H1 (cell line): ENCODE measurements at regions not wholly inside any gene's neighbourhood (a gene's known extent, or its start where the extent isn't known, plus 50 kb on each side); places are given as distances from the start of the nearest gene placed in this dataset.

Experiments
- EZH2 ChIP-seq: fragments of 200-600 bp; sonication (generic); IDR thresholded peaks from 2 replicates; pipeline ENCODE4 v1.7.1; 2012; ENCODE audit warnings: low read depth, mild to moderate bottlenecking, moderate library complexity, low read length, inconsistent platforms; ENCODE audit not compliant: severe bottlenecking
- MAFK ChIP-seq: IDR thresholded peaks from 2 replicates; pipeline ENCODE4 v1.6.1; 2012; ENCODE audit warnings: low read depth, mild to moderate bottlenecking, improper control_type of control experiment, low read length
- NRF1 ChIP-seq: IDR thresholded peaks from 2 replicates; pipeline ENCODE4 v1.6.1; 2011; ENCODE audit warnings: mild to moderate bottlenecking, low read depth, low read length, improper control_type of control experiment
- POLR2A ChIP-seq, 2 experiments: IDR thresholded peaks; 1 replicate in 1 of 2; 2 replicates in 1 of 2; pipeline ENCODE4 v1.6.1; 2011; ENCODE audit warnings: low read depth in 2 of 2, low read length in 2 of 2, mild to moderate bottlenecking in 2 of 2; ENCODE audit errors: control extremely low read depth in 1 of 2
- POLR2AphosphoS5 ChIP-seq: IDR thresholded peaks from 2 replicates; pipeline ENCODE4 v1.6.1; 2011; ENCODE audit warnings: low read depth, low read length
- RAD21 ChIP-seq, 2 experiments: IDR thresholded peaks in 1 of 2; conservative IDR thresholded peaks in 1 of 2; 2 replicates each; pipeline ENCODE4 v1.6.1; 2011; ENCODE audit warnings: low read depth in 2 of 2, low read length in 2 of 2, improper control_type of control experiment in 1 of 2, inconsistent platforms in 1 of 2, mild to moderate bottlenecking in 1 of 2, moderate library complexity in 1 of 2
- SP1 ChIP-seq: IDR thresholded peaks from 2 replicates; pipeline ENCODE4 v1.6.1; 2011; ENCODE audit warnings: low read depth, low read length
- SRF ChIP-seq: IDR thresholded peaks from 2 replicates; pipeline ENCODE4 v1.6.1; 2011; ENCODE audit warnings: mild to moderate bottlenecking, low read depth, low read length, moderate library complexity
- SUZ12 ChIP-seq: fragments of 200-600 bp; sonication (generic); IDR thresholded peaks from 2 replicates; pipeline ENCODE4 v1.6.1; 2012; ENCODE audit warnings: mild to moderate bottlenecking, inconsistent platforms, low read length, moderate library complexity, mixed read lengths
- TF ChIP-seq, protein P1 (sequence below), 3 experiments: IDR thresholded peaks; 1 replicate in 2 of 3; 2 replicates in 1 of 3; pipeline versions ENCODE4 v1.5.1 to v1.6.1; 2011; ENCODE audit warnings: low read length in 3 of 3, mild to moderate bottlenecking in 3 of 3, inconsistent platforms in 2 of 3, low read depth in 1 of 3, moderate library complexity in 1 of 3; ENCODE audit not compliant: insufficient read depth in 1 of 3; ENCODE audit errors: control extremely low read depth in 1 of 3
- TF ChIP-seq, protein P2 (sequence below): IDR thresholded peaks from 2 replicates; pipeline ENCODE4 v1.6.1; 2012; ENCODE audit warnings: low read length, inconsistent platforms

DNA sequence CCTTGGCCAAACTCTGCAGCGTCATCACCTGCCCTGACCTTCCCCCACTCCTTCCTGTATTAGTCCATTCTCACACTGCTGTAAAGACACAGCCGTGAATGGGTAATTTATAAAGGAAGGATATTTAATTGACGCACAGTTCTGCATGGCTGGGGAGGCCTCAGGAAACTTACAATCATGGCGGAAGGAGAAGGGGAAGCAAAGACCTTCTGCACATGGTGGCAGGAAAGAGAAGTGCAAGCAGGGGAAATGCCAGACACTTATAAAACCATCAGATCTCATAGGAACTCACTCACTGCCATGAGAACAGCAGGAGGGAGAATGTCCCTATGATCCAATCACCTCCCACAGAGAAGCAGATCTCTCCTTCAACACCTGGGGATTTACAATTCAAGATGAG is 408.5 kb downstream of the PTPRU start:
- TF ChIP-seq SRF, result no peak
- no peak for TF ChIP-seq SP1
- no peak for TF ChIP-seq RAD21 (IDR thresholded peaks at IDR 0.05 in 1 of 2, conservative IDR thresholded peaks at IDR 0.05 in 1 of 2; ENCODE audit: low read depth in 2 of 2, low read length in 2 of 2)
- TF ChIP-seq, protein P1, sequence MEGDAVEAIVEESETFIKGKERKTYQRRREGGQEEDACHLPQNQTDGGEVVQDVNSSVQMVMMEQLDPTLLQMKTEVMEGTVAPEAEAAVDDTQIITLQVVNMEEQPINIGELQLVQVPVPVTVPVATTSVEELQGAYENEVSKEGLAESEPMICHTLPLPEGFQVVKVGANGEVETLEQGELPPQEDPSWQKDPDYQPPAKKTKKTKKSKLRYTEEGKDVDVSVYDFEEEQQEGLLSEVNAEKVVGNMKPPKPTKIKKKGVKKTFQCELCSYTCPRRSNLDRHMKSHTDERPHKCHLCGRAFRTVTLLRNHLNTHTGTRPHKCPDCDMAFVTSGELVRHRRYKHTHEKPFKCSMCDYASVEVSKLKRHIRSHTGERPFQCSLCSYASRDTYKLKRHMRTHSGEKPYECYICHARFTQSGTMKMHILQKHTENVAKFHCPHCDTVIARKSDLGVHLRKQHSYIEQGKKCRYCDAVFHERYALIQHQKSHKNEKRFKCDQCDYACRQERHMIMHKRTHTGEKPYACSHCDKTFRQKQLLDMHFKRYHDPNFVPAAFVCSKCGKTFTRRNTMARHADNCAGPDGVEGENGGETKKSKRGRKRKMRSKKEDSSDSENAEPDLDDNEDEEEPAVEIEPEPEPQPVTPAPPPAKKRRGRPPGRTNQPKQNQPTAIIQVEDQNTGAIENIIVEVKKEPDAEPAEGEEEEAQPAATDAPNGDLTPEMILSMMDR (IDR thresholded peaks at IDR 0.05; ENCODE audit: control extremely low read depth in 1 of 3, insufficient read depth in 1 of 3, low read depth in 1 of 3, low read length in 3 of 3), result peak in 1 of 3 experiments; percentile 6; a peak in 1 of 4 replicates
- no peak for TF ChIP-seq POLR2A (IDR thresholded peaks at IDR 0.05; ENCODE audit: control extremely low read depth in 1 of 2, low read depth in 2 of 2, low read length in 2 of 2)
- no peak for TF ChIP-seq SUZ12
- TF ChIP-seq EZH2, result no peak
- TF ChIP-seq POLR2AphosphoS5, result no peak
- no peak for TF ChIP-seq MAFK
- no peak for TF ChIP-seq NRF1
- TF ChIP-seq, protein P2, sequence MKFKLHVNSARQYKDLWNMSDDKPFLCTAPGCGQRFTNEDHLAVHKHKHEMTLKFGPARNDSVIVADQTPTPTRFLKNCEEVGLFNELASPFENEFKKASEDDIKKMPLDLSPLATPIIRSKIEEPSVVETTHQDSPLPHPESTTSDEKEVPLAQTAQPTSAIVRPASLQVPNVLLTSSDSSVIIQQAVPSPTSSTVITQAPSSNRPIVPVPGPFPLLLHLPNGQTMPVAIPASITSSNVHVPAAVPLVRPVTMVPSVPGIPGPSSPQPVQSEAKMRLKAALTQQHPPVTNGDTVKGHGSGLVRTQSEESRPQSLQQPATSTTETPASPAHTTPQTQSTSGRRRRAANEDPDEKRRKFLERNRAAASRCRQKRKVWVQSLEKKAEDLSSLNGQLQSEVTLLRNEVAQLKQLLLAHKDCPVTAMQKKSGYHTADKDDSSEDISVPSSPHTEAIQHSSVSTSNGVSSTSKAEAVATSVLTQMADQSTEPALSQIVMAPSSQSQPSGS, result no peak
